GM19397 (cell line): ENCODE measurements at regions not wholly inside any gene's neighbourhood (a gene's known extent, or its start where the extent isn't known, plus 50 kb on each side); places are given as distances from the start of the nearest gene placed in this dataset.

ENCODE experiments used
- ATAC-seq: cut with Tn5 transposase; IDR thresholded peaks from one replicate; pipeline ENCODE4 v1.9.1; 2021; ENCODE audit warnings: mild to moderate bottlenecking, moderate library complexity; ENCODE audit not compliant: unreplicated experiment

- no peak for ATAC-seq
Observed at GRCh38 chr10:121027371-121027770, 176.2 kb downstream of the WDR11 start.

- ATAC-seq, result no peak
Observed at GRCh38 chr10:121032460-121032859, 181.3 kb downstream of the WDR11 start.

DNA sequence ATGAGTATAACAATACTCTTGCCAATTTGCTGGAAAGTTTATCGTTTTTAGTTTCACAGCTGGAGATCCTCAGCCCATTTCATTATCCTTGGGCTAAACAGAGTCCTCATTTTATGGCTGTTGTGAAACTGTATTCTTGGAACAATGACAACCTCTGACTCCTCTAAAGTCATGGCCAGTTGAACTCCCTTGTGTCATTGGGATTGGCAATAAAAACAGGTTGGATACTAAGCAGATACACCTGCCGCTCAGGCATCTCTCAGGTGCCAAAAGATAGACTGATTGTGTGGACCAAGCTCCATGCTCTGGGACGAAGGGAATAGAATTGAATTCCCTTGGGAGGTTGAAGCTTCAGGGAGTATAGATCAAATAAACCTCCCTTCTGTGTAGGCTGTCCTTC lies 182.2 kb downstream of the WDR11 start:
- no peak for ATAC-seq

GRCh38 chr10:121036431-121036830 lies 185.3 kb downstream of the WDR11 start:
- no peak for ATAC-seq

- no peak for ATAC-seq
Observed at GRCh38 chr10:121041499-121041898, 190.3 kb downstream of the WDR11 start.

- no peak for ATAC-seq
Observed at GRCh38 chr10:121041906-121042305, 190.7 kb downstream of the WDR11 start.

DNA sequence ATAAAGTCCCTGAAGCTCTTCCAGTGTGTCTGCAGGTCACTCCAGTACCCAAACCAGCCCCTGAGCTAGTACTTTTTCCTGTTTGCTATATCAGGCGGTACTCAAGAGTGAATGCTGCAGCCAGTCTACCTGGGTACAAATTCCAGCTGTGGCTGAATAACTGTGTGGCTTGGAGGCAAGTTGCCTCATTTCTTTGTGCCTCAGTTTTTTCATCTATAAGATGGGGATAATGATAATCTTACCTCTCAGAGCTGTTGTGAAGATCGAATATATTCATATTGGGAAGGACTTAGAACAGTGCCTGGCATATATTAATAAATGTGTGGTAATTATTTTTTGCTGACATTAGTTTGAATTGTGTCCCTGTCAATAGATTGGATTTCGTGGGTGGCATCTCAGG lies 191.2 kb downstream of the WDR11 start:
- no peak for ATAC-seq

- ATAC-seq, result no peak
Observed at GRCh38 chr10:121043124-121043849, 192.1 kb downstream of the WDR11 start.

DNA sequence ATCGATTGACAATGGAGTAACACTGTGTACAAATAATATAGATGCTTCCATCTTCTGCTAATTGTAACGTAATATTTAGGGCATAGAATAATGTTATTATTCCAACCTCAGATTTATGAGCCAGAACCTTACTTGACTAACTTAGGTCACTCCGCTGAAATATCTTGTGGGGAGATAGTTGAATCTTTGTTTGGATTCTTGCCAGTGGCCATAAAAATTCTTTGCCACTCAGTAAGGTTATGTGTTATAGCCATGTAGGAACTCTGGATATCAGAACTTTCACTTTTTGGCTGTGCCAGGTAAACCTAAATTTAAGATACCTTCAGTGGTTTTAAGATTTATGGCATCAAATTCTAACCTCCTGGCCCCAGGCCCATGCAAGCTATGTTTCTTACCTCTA lies 197.6 kb downstream of the WDR11 start:
- no peak for ATAC-seq

DNA sequence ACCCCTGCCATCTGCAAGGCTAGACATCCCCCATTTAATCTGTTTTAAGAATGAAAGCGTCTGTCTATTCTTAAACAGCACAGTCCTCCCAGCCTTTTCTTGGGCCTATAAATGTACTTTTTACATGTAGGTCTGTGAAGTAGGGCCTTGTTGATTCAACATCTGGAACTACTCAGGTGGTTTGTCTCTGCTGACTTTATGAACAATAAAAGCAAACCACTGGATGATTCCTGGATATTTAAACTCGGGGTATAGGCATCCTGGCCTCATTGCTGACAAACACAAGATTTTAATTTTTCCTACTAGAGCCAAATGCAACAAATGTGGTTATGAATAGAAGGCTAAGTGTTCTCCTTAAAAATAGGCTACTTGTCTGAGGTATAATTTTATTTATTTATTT lies 198.3 kb downstream of the WDR11 start:
- no peak for ATAC-seq

GRCh38 chr10:121049923-121050322 lies 198.8 kb downstream of the WDR11 start:
- no peak for ATAC-seq

DNA sequence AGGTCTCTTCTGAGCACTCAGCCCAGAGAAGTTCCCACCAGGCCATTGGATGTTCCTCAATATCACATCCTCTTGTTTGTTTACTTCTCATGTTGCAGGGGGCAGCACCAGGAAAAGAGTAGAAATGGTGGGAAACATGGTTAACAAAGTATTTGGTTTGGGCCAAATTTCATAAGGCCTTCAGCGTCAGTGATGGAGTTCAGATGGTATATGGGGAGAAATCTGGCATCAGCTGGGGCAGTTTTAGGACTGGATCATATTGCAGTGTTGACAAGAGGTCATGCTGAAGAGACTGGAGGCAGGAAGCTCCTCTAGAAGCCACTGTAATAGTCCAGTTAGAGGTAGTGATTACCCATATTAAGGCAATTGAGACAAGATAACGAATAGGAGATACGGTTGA lies 200.0 kb downstream of the WDR11 start:
- ATAC-seq, result no peak

- no peak for ATAC-seq
Observed at GRCh38 chr10:121051696-121052279, 200.6 kb downstream of the WDR11 start.

- ATAC-seq, result no peak
Observed at GRCh38 chr10:121053151-121053550, 202.0 kb downstream of the WDR11 start.

- ATAC-seq, result no peak
Observed at GRCh38 chr10:121054874-121055273, 203.7 kb downstream of the WDR11 start.

- ATAC-seq, result no peak
Observed at GRCh38 chr10:121057269-121057668, 206.1 kb downstream of the WDR11 start.

GRCh38 chr10:121058082-121058481 lies 206.9 kb downstream of the WDR11 start:
- ATAC-seq, result no peak

DNA sequence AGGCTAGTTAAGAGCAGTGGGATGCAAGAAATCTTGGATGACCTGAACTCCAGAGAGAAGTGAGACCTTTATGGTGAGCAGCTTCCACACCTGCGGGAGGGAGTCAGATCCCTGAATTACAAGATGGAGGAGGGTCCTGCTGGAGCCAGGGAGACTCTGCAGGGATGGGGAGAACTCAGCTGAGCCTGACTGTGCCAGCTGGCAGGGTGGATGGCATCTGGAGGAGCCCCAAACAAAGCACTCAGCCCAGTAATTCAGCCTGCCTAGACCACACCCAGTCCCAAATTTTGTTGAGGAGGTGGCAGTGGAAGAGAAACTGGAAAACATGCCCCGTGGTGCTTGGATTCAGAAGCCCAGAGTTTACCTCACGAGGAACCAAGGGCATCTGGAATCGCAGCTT lies 208.2 kb downstream of the WDR11 start:
- no peak for ATAC-seq

- ATAC-seq, result no peak
Observed at GRCh38 chr10:121062115-121062514, 211.0 kb downstream of the WDR11 start.

- ATAC-seq, result no peak
Observed at GRCh38 chr10:121063744-121064143, 212.6 kb downstream of the WDR11 start.

DNA sequence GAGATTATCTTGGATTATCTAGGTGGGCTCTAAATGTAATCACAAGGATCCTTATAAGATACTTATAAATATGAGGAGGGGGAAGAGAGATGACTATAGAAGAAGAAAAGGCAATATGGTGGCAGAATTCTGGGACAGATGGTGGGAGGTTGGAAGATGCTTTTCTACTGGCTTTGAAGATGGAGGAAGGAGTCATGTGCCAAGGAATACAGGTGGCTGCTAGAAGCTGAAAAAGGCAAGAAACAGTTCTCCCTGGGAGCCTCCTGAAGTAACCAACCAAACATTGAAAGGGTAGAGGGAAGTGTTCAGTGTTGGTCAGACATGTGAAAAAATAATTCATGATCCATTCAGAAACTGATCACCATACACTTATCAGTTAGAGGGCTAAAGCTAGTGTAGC lies 213.3 kb downstream of the WDR11 start:
- ATAC-seq, result no peak

GRCh38 chr10:121065330-121065729 lies 214.2 kb downstream of the WDR11 start:
- ATAC-seq, result no peak
